Glomerular visceral epithelial cell (primary cell): ENCODE measurements at regions not wholly inside any gene's neighbourhood (a gene's known extent, or its start where the extent isn't known, plus 50 kb on each side); places are given as distances from the start of the nearest gene placed in this dataset.

Source experiments
- DNase-seq: peaks from one replicate; pipeline ENCODE4 v3.0.0-alpha.2; 2016; ENCODE audit errors: extremely low spot score

- no peak for DNase-seq
These were observed 167.7 kb upstream of the SHH start for GRCh38 chr7:155979994-155980393.

DNA sequence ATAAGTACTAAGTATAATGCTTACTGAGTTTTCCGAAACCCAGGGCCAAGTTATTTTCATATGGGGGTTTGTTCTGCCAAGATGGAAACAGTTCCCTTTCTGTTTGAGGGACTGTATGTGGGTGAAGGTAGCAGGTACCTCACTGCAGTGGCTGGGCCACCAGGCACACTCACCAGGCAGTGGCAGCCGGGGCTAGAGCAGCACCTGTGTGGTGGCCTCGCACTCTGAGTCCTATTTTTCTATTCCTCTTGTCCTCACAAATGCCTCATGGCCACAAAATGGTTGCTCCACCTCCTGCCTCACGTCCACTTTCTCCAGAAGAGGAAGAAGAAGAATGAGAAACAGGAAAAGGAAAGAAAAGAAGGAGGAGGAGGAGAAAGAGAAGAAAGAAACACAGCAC, 167.3 kb upstream of the SHH start:
- no peak for DNase-seq

GRCh38 chr7:155975490-155975889, 163.2 kb upstream of the SHH start:
- DNase-seq = no peak

DNA sequence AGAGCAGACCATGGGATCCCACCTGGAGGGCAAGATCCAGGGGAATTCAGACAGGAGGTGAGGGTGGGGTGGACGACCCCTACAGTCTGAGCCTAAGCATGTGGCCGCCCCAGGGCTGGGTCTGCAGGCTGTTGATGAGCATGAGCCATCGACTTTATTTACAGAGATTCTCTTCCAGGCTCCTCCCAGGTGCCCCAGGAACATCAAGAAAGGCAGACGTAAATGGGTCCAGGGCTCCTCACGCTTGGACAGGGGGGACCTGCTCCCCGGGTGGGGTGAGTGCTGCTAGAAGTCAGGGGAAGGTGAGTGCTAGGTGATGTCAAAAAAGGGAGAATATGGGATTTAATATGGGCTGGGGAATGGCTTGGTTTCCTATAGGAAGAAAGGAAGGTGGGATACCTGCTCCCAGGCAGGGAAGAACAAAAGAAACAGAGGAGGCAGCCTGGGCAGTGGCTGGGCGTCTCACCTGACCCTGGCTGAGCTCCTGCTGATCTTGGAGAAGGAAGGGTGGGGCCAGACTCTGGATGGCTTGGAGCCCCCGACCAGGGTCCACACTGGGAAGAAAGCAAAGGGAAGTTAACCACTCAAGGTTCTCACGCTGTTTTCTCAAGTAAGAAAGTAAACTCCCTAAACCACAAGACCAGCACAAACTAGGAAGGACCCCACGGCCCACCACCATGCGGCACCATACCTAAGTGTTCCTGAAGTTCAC, 162.1 kb upstream of the SHH start:
- DNase-seq = no peak

- DNase-seq = no peak
These were observed 161.3 kb upstream of the SHH start for GRCh38 chr7:155973451-155973997.

DNA sequence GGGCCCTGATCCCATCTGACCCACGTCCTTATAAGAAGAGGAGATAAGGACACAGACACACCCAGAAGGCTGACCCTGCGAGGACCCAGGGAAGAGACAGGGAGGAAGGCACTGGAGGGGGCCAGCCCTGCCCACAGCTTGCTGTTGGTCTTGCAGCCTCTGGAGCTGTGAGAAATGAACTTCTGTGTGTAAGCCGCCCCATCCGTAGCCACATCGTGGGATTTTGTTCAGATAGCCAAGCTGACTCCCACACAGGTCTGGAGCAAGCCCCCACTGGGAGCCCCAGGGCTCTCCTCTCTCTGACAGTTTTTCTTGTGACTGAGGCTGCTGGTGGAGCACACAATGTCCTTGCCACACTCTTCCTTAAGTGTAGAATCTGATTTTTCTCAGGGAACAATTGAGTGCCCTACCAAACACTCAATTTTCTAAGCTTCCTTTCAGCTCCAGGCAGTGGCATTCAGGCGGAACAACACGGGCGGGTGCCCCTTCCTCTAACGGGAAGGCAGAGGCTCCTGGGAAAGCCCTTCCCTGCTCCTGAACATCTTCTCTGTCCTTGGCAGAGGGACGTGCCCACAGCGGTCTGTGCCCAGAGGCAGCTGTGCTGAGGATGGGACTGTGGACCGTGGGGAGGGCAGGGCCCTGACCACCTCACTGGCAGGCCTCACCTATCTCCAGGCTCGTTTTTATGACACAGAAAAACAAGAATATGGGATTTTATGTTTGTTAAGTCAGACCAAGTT, 160.6 kb upstream of the SHH start:
- no peak for DNase-seq

GRCh38 chr7:155972247-155972646, 160.0 kb upstream of the SHH start:
- DNase-seq = no peak

DNA sequence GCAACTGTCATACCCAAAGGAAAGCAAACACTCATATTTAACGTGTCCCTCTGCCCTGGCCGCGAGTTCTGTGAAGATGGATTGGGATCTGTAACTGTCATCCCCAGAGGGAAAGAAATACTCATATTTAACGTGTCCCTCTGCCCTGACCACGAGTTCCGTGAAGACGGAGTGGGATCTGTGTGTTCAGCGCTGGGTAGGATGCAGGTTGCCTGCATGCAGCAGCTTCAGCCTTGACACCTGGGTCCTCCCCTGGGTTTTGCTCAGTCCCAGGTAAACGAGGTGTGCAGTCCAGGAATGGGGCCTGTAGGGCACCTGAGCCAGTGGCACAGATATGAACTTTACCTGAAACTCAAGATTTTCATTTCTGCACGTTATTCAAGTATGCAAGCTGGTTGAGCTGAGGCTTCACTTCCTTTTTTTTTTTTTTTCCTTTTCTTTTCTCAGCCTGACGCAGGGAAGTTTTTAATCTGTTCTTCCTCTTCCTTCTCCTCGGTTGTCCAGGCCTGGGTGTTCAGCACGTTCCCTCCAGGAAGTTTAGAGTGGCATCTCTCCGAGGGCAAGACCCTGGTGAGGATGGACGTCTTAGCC, 159.0 kb upstream of the SHH start:
- no peak for DNase-seq

DNA sequence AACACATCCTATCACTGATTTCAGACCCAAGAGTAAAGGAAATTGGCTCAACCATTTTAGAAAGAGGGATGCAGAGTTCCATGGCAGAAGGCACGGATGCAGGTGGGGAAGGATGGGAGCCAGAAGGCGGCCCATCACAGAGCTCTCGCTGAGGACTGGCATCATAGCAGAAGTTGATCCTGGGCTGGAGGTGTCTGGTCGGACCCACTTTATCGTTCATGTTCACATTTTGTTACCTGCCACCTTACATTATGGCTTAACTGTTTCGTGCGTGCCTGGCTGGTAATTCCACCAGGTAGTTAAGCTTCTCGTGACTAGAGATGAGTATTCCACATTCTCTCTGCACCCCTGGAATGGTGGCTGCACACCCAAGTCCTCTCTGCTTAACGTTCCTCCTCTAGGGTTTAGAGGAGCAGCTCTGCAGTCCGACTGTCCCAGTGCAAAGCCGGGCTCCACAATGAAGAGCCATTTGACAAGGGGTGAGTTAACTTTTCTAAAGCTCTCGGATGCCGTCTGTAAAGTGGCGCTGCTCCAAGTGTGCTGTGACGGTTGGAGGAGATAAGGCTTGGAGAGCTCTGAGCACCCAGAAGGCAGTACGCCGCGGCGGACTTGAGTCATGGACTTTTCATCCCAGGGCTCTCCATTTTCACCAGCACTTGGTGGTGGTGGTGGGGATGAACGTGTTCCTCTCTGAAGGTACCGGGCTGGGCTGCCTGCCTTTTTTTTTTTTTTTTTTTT, 157.1 kb upstream of the SHH start:
- DNase-seq = no peak

- peak; percentile 19 for DNase-seq
These were observed 152.7 kb upstream of the SHH start for GRCh38 chr7:155965010-155965409.

- DNase-seq = no peak
These were observed 152.3 kb upstream of the SHH start for GRCh38 chr7:155964543-155964942.

GRCh38 chr7:155963771-155964195, 151.5 kb upstream of the SHH start:
- no peak for DNase-seq

DNA sequence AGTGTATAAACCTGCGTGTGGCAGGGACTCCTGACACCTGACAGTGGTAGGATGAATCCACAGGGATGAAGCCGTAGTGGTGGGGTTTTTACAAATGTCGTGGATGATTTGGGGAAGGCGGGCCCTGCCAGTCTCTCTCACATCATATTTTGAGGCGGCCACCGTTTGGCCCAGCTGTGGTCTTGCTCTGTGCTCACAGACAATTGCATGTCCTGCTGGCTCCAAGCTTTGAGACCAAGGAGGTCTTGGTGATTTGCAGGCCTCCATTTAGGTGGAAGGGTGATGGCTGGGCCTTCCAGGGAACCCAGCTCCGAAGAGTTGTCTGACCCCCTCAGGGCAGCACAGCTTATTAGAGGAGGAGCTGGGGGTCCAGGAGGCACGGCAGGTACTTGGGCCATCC, 151.1 kb upstream of the SHH start:
- DNase-seq = no peak

DNA sequence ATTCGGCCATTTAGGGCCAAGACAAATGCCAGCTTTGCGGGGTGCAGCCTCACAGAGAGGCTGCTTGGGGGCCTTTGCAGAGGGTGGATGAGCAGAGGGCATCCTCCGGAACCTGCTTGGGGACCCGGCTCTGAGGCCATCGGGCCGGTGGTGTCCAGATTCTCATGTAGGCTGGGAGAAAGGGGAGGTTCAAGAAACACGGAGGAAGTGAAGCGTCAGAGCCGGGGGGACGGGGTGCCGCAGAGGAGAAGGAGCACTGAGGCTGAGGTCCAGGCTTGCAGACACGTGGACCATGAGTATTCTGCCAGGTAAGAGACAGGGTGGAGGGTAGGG, 150.7 kb upstream of the SHH start:
- no peak for DNase-seq

DNA sequence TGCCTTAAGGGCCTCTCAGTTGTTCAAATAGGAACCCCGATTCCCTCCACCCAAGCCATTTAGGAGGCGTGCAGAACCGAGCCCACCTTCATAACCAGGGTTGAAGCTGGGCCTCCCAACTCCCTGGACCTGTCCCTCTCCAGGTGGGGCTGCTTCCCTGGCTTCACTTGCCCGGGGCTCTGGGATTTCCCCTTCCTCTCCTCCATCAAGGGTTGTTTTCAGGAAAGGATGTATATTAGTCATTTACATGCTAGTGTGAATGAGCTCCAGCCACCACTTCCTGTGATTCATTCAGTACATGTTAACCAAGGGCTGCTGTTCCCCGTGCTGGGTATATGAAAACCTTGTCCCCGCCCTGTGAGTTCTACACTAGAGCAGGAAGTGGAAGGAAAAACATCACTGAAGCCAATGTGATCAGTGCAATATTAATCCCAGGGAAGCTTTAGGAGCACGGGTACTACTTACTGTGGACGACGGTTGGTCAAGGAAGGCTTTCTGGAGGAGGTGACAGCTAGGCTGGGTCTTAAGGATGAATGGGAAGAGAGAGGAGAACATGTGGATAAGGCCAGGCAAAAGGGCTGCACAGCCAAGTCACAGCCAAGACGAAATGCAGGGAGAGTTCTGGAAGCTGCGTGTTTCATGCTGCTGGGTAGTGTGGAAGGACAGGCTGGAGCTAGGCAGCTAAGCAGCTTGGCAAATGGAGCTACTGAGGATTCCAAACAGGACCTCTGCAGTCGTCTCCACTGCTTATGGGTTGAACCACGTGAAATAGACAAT, 150.1 kb upstream of the SHH start:
- DNase-seq = peak; percentile 92

DNA sequence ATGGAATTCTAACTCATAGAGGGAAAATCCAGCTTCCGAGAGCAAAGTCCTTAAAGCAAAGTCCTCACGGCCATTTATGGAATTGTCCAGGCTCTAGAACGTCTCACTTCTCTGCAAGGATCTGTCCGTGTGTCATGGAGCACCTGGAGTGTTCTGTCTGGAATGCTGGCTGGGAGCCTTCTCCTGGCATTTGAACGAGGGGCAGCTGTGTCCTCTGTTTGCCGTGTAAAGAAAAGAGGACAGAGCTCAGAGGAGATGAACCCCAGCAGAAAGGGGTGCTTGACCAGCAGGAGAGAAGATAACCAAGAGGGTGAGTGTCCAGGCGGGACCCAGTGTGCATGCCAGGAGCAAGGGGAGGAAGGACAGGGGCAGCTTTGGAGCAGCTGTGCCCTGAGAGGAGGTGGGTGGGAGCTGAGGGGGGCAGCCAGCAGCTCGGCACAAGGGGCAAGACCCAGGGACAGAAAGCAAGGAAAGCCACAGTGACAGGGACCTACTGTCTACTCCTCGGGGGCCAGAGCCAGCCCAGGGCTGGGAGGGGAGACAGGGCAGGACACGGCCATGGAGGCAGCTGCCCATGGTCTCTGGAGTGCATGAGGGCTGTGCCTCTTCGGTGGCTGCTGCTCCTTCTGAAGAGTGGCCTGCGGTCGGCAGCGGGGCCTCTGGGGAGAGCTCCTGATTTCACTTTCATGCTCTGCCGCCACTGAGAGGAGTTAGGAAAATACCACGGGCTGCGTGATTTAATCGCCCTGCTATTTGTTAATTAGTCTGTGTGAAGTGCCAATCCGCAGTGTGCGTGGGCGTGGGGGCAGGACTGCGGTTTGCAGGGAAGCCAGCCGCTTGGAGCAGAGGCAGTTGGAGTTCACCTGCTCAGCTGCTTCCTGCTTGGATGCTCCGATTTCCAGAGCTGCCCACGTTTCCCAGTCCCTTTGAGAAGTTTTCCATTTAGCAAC, 149.3 kb upstream of the SHH start:
- DNase-seq = peak; percentile 95

- DNase-seq = no peak
These were observed 147.6 kb upstream of the SHH start for GRCh38 chr7:155959894-155960293.

GRCh38 chr7:155956977-155957376, 144.7 kb upstream of the SHH start:
- DNase-seq = no peak

GRCh38 chr7:155955367-155955635, 143.0 kb upstream of the SHH start:
- DNase-seq = no peak

GRCh38 chr7:155954550-155955366, 142.5 kb upstream of the SHH start:
- DNase-seq = no peak
